HG03097 (cell line): ENCODE measurements at regions not wholly inside any gene's neighbourhood (a gene's known extent, or its start where the extent isn't known, plus 50 kb on each side); places are given as distances from the start of the nearest gene placed in this dataset.

ENCODE experiments used
- ATAC-seq: cut with Tn5 transposase; IDR thresholded peaks from one replicate; pipeline ENCODE4 v1.9.1; 2021; ENCODE audit not compliant: unreplicated experiment, low FRiP score

DNA sequence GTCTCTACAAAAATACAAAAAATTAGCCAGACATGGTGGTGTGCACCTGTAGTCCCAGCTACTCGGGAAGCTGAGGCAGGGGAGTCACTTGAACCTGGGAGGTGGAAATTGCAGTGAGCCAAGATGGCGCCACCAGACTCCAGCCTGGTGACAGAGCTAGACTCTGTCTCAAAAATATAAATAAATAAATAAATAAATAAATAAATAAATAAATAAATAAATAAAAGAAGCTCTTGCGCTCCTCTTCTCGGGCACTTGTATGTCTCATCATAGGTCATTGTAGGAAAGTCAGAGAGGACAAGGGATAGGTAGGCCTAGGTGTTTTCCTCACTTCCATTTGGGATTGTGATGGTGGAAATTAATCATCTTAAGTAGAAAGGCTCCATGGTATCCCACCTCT, 252.8 kb downstream of the PIK3R1 start:
- no peak for ATAC-seq

DNA sequence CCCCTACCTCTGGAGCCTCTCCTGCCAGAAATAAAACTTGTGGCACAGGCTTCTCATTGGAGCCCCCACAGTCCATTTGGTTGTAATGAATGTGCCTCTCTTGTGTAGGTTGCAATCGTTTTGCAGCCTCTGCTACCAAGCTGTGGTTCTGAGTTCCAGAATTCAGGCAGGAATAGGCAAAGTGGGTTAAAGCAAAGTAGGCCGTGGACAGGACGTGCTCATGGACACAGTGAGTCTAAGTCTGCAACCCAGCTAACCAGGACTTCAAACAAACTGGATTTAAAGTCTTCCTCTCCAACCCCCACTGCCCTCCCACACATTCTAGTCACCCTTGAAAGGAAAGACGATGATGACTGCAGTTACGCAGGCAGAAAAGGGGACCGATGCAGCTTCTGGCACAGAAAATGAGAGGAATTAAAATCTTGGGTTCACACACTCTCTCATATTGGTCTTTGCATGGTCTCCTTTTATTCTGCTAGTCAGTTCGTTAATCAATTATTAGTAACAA, 260.0 kb downstream of the PIK3R1 start:
- no peak for ATAC-seq

DNA sequence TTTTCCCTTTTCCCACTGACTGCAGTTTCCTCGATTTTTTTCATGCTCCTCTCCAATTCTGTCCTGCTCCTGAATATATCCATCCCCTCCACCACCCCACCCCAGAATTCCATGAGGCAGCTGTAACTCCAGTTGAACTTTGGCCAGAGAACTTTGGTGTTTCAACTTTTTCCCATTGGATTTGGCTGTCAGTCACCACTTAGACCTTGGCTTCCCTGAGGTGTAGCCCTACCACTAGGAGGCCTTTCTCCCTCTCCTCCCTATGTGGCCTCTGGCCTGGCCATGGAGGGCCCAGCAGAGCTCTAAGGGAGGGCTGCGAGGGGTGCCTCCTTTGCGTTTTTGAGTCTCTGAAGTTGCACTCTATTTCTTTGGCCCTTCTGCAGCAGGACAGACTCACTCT, 261.3 kb downstream of the PIK3R1 start:
- no peak for ATAC-seq

DNA sequence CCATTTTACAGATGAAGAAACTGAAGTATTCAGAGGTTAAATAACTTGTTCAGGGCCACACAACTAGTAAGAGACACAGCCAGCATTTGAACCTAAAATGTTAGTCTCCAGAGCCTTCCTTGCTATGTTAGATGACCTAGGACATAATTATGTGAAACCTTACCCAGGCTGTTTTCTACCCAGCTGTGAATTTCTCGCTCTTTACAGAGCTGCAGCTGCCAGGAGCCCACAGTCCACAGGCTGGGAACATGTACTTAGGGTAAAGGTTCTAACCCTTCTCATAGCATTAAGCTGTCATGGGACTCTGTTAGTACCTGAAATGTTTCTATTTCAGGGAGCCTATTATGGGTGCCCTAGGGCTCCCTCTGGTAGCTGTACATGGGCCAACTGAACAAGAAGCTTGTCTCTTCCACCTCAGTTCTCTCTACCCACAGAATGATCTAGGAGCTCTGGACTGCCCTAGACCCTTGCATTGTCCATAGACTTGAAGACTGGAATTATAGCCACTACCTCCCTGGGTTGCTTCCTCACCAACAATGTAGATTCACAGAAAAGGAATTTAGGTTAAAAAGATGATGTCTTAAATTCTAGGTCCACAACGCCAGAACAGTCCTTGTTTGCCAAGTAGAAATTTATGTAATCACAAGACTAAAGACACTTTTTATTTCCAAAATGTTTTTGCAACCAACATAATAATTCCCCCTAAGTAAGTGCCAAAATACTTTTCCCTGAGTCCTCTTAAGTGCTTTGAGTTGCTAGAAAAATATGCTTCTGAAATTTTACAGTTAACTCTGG, 262.9 kb downstream of the PIK3R1 start:
- no peak for ATAC-seq

DNA sequence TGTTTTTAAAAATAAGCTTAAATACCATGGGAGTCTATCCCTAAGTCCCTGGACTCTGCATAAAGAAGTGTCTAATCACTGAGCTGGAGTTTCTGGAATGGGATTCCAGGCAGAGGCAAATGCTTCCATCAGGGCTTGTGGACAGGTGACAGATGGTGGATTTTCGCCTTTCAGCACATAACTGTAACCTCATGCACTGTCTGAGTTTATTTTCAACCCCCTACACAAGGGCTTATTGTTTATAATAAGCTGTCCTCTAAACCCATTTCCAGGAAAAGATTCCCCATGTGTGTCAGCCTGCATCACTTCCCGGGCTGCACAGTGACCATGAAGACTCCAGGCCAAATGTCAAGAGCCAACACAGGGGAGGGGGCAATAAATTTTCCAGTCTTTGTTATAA, 264.0 kb downstream of the PIK3R1 start:
- ATAC-seq, result no peak

DNA sequence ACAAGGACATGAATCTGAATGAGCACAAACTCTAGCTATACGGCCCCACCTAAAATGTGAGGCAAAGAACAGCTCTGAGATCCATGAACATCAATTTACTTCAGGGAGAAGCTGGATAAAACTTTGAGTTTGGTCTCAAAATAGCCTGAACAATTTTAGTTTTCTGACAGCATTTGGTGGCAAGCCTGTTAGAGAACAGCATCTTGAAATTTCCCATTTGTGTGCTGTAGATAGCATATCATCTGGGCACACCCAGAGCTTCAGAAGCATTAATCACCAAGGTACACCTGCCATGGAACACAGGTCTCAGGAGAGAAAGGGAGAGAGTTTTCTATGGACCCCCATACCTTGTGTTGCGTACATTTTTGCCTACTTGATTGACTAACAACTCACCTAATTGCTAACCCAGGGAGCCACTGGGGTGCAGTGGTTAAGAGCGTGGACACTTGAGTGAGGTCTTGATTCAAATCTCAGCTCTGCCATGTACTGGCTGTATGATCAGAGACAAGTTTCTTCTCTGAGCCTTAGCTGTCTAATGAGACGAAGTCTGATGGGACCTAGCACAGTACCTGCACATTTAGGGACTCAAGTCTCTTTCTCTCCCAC, 264.9 kb downstream of the PIK3R1 start:
- ATAC-seq, result no peak

DNA sequence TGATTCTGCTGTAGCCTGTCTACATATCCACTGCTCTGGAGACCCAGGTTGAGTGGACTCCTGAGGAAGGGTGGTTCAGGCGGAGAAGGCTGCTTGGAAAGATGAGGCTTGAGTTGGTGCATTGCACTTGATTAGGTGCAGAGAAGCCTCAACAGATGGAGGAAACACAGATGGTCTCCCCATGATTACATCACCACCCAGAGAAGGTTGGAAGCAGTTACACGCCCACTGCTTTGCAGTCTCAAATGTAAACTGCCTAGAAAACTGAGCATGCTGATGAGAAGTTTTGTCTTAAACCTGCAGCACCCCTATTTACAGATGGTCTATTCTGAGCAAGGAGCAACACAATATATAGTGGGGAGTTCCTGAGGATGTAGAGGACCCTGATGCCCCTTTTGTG, 266.6 kb downstream of the PIK3R1 start:
- no peak for ATAC-seq

DNA sequence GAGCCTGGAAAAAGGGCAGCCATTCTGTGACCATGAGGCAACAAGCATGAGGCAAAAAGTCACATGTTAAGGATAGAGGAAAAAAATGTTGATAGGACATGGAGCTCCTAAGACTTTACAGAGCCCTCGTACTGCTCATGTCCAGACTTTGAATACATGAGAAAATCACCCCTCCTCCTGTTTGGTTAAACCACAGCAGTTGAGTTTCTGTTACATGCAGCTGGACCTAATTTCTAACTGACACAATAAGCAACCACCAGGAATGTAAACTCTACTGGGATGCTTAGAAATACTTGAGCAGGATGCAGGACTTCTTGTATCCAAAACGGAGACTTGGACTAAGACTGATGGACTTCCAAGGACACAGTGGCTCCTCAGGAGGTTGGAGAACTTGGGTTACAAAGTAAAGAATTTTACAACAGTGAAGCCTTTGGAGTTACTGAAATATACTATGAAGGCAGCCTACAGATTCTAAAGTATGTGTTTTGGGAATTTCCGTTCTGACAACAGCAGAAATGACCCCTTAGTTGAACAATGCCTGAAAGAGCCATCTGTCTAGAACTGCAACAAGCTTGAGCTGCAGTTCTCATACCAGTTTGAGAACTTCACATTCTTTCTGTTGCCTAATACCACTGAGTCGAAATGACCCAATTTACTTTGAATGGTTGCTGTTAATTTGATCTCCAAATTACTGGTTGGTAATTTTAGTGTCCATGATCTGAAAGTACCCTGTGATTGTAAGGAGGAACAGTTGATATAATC, 268.9 kb downstream of the PIK3R1 start:
- ATAC-seq, result no peak

DNA sequence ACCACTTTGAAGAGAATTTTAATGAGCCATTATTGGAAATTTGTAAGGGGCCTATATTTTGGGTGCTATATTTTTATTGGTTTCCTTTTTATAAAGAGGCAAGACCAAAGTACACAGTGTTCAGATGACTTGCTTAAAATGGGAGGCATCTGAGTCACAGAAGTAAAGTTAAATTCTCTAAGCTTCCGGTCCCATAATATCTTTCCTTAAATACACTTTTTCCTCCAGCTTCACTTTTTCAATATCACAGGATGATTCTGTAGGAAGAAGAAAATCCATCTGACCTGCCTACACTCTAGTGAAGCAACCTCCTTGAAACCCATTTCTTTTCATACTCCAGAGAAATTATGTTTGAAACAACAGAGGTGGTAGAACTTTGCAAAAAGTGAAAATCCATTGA, 274.0 kb downstream of the PIK3R1 start:
- no peak for ATAC-seq

DNA sequence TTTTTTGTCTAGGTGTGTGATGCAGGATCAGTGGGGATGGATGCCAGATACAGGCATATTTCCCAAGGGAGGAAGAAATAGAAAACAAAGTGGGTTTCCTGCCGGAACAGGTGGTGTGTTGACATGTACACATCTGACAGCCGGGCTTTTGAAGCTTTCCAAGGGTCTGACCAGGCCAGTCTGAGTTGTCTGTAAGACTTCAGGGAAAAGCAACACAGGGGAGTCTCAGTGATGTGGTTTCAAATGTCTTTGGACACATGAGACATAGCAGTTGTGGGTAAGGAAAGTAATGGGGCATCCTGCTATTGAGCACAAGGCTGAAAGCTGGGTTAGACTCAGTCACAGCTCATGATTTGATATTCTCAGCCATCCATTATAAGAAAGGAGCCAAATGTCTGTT, 274.9 kb downstream of the PIK3R1 start:
- ATAC-seq, result no peak

DNA sequence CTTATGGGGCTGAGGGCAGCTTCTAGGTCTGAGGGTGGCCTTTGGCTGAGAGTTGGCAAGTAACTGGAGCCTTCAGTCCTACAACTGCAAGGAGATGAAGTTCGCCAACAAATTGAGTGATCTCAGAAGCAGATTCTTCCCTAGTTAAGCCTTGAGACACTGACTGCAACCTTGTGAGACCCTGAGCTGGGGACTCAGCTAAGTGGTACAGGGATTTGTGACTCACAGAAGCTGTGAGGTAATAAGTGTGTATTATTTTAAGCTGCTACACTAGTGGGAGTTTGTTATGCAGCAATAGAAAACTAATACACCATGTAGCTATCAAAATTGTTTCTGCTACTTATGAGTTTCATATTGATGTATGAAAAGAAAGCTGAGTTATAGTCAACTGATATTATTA, 279.2 kb downstream of the PIK3R1 start:
- no peak for ATAC-seq

DNA sequence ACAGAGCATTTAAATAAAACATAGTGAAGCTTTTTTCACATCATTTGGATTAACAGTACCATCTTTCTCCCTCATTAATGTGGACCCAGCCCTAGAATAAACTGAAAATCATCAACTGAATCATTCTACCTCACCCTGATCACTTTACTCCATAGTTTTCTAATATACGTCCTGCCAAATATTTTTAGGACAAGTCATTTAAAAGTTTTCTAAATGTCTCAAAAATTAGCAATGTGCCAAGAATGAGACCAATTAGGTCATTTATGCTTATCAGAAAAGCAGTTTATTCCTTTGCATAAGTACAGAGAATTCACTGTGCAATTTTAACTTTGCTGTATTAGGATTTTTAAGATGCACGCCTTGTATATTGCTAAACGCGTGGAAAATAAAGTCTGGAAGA, 284.4 kb downstream of the PIK3R1 start:
- ATAC-seq, result no peak

DNA sequence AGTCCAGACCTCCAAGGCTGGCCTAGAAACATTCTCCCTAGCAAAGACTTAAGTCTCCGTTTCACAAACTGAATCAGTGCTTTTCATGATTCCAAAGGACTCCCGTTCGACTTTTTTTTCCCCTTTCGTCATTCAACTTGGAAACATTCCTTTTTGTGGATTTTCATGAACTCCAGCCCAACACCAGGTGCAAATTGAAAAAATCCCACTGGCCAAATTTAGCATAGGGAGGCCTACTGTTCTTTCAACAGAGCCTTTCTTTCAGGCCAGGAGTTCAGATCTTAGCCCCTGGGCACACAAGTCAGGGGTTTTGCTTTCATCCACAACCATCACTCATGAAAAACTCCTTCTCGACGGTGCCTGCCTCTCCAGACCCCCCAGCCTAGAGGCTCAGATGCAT, 285.3 kb downstream of the PIK3R1 start:
- no peak for ATAC-seq

DNA sequence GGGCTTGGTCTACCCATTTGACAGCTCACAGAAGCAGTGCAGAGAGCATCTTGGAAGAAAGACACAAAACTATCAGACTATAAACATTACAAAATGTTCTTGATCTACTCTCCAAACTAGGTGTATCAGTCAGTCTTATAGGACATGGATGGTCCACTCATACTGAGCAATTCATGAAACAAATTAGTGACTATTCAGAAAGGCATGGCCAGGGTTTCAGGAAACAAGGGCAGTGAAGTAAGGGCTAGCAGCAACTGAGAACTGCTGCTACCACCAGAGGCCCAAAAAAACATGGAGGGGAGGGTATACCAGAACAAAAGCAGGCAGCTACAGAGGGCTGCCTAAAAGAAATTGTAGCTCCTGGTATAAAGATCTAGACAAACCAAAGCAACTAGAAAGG, 287.0 kb downstream of the PIK3R1 start:
- no peak for ATAC-seq

DNA sequence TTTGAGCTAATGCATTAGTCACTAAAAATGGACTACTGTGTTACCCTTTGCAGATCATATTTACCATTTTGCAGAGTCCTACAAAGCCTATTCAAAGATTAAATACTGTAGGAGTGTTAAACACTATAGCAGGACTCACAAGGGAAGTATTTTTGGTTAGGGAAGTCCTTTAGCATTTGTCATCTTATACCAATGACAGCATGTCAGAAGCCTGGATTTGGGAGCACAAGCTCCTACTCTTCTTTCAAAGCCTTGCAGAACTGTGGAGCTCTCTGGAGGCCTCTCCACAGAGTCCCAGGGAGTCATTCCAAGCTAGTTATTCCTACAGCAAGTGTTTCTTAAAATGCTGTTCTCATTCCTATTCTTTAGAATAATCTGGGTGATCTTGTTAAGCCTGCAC, 288.8 kb downstream of the PIK3R1 start:
- ATAC-seq, result no peak

DNA sequence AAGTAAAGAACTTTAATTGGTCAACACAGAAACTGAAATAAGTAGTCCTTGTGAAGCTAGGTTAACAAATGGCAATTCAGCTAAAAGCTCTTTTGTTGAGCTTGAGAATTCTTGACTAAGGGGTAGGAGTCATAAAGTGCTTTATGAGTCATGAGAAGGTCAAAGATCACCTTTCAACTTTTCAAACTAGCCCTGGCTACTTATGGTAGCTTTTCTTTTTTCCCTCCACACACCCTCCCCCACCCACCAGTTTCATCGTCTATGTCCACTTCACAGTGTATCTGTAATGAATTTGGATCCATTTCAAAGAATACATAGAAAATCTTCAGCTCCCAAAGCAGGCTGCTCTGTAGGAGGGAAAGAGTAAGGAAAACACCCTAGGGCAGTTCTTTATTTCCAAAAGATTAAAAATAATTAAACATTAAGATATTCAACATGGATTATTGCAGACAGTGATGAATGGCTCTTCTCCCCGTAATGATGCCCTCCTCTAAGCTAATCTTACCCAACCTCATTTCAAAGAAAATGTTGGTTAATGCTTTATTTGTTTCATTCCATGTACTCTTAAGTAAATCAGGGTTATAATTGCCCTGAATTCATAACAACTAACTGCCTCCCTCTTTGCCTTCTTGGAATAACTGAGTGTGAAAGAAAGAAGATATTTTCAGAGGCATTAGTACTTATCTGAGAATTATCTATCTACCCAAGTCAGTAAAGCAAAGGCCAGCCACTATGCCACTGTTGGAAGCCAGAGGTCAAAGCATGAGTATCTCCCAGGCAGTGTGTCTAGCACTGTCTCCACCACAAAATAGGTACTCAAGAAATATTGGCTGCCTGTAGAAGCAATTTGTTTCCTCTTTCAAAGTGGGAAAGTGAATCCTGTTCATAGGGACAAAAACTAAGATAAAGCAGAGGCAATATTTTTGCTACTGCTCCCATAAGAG, 290.6 kb downstream of the PIK3R1 start:
- no peak for ATAC-seq

DNA sequence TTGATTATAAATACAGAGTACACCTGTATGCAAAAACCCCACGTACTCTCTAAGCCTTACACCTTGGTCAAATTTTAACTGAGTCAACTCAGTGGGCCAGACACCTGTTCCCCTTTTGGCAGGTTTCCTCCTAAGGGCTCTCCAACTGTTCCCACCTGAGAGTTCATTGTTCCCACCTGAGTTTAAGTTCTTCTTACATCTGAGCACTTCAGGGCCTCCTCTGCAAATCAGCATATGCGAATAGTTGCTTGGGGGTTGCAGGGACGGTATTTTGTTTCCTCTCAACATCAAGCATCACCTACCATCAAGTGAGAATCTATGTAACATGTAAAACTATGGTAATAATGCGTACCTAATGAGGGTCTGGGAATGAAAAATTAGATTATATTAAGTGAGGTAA, 300.0 kb downstream of the PIK3R1 start:
- ATAC-seq, result no peak

DNA sequence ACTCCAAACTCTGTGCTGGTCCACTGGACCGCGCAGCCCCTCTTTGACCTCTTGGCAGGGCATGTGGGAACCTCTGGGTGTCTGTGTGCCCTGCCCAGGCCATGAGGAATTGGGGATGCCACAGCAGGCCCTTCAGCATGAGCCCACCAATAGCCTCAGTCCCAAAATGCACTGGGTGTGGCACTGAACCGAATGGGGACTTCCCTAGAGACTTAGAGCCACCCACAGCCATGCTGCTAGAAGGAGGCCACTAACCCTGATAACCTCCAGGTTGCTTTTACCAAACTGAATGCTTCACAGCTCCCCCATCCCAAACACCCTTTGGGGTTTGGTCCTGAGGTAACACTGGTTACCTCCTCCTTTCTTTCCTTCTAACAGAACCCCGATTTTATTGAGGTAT, 302.7 kb downstream of the PIK3R1 start:
- no peak for ATAC-seq

DNA sequence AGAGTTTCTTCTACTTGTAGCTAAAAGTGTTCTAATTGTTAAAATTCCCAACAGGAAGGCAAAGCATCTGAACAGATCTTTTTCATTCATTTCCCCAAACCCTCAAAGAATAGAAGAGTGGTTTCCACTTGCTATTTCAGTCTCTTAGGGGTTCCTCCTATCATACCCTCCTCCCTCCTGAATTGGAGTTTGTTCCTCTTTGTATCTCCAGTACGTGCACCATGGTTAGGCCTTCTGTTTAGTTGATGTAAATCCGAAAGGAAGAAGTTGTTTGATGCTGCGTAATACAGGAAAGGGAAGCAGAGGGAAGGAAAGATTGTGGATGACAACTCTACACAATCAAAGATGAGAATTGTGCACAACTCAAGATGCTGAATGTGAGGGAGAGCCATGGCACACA, 303.6 kb downstream of the PIK3R1 start:
- no peak for ATAC-seq

DNA sequence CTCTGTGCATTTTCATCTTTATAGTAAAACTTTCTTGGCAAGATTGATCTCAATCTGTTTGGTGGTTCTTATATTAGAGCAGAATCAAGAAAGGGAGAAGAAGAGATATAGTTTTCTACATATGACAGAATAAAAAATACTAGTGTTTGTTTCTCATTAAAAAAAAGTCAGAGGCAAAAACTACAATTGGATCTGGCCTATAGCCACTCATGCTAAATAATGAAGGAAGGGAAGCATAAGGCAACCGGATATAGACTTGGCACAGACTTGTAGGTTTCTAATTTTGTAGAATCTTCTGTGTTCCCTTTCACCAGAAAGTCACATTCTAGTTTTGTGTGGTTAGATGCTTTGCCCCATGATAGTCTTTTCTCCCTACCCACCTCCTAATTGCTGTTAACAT, 306.2 kb downstream of the PIK3R1 start:
- no peak for ATAC-seq

DNA sequence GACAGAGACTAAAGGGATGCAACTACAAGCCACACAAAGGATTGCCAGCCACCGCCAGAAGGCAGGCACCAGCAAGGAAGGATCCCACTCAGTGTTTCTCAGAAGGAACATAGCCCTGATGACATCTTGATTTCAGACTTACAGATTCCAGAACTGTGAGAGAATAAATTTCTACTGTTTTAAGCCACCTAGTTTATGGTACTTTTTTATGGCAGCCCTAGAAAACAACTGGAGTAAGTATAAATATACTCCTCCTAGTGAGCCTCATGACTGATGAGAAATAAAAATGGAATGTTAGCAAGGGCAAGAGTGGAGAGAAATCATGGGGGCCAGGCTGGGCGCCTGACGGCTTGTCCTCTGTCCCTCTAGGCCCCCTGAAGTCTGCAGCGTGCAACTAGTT, 307.3 kb downstream of the PIK3R1 start:
- ATAC-seq, result no peak
